NCI-H1436 (cell line): ENCODE measurements at regions not wholly inside any gene's neighbourhood (a gene's known extent, or its start where the extent isn't known, plus 50 kb on each side); places are given as distances from the start of the nearest gene placed in this dataset.
"Not testable (repeated sequence)": the region's sequence is repeated elsewhere in the genome, so short reads cannot be mapped to it uniquely, and the experiment has no call there.

Experiments used
- DNase-seq: peaks from one replicate; lab custom pipeline; 2025; lab: John Stamatoyannopoulos, UW

DNA sequence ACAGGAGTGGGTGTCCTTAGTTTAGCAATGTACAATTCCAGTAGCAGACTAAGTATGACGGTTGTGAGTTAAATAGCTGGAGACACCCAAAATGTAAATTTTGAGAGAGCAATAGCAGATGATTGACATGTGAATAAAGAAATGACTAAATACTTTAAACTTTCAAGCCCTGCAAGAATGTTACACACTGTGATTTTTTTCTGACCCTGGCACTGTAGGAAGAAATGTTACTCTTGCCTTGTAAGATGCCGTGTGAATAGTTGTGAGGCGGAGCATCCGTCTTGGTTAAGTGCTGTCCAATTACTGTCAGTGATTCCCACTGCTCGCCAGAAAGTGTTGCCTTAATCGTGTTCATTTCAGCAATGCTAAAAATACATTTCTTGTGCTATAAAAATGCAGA, 1248.1 kb downstream of the RAPGEF2 start:
- DNase-seq = no peak

- no peak for DNase-seq
Observed at GRCh38 chr4:160352637-160353036, 1249.8 kb downstream of the RAPGEF2 start.

DNA sequence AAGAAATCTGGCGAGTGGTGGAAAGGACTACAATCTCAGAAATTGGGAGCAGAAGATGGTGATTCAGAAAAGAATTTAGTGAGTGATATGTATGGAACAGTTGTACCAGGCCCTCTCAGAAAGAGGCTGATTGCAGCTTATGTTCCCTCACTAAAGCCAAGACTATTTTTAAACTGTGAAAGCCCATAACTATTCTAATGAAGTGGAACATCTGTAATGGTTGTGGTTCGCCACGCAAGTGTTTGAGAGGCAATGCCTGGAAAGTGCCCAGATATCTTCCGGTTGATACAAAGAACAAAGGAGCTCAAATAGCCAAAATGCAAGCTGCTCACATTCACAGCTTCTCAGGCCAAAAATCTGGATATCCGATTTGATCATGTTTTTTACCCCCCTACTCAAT, 1250.7 kb downstream of the RAPGEF2 start:
- DNase-seq = no peak

- DNase-seq = no peak
Observed at GRCh38 chr4:160362478-160362877, 1259.6 kb downstream of the RAPGEF2 start.

- no peak for DNase-seq
Observed at GRCh38 chr4:160364217-160364616, 1261.3 kb downstream of the RAPGEF2 start.

GRCh38 chr4:160364665-160365064, 1261.8 kb downstream of the RAPGEF2 start:
- DNase-seq = not testable (repeated sequence)

DNA sequence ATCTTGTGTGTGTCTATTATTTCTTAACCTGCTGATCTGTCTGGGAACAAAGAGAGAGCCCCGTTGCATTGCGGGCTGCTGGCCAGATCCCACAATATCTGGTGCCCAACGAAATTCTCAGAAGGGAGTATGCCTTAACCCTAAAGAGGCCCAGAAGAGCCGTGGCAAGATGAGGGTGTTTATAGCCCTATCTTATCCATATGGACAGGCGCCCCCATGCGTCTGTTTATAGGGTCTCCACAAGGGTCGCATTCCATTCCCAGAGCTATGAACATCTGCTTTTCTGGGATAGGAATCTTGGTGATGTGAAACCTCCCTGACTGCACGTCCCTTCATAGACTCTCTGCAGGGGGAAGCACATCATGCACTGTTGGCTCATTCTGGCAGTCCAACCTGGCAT, 1262.5 kb downstream of the RAPGEF2 start:
- DNase-seq = not testable (repeated sequence)

- no peak for DNase-seq
Observed at GRCh38 chr4:160370046-160370445, 1267.2 kb downstream of the RAPGEF2 start.

GRCh38 chr4:160371446-160371845, 1268.6 kb downstream of the RAPGEF2 start:
- no peak for DNase-seq

- no peak for DNase-seq
Observed at GRCh38 chr4:160372390-160372789, 1269.5 kb downstream of the RAPGEF2 start.

DNA sequence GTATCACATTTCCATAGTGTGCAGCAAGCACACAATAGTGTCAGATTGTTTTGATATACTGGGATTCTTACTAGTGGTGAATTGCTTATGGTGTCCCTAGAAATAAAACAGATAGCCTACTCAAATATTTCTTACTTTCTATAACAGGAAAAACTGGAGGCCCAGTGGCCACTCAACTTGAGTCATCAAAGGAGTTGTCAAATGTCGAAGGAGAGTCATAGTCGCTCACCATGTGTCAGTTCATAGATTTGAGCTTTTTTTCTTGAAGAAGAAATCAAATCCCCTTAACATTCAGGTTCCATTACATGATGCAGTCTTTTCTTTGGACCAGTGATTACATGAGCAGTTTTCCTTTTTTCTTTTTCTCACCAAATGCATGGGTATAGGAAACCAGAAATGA, 1271.0 kb downstream of the RAPGEF2 start:
- DNase-seq = no peak

GRCh38 chr4:160375772-160376452, 1273.0 kb downstream of the RAPGEF2 start:
- DNase-seq = no peak

GRCh38 chr4:160386846-160387245, 1284.0 kb downstream of the RAPGEF2 start:
- DNase-seq = no peak

GRCh38 chr4:160399826-160400225, 1296.9 kb downstream of the RAPGEF2 start:
- no peak for DNase-seq

- no peak for DNase-seq
Observed at GRCh38 chr4:160403081-160403480, 1300.2 kb downstream of the RAPGEF2 start.

DNA sequence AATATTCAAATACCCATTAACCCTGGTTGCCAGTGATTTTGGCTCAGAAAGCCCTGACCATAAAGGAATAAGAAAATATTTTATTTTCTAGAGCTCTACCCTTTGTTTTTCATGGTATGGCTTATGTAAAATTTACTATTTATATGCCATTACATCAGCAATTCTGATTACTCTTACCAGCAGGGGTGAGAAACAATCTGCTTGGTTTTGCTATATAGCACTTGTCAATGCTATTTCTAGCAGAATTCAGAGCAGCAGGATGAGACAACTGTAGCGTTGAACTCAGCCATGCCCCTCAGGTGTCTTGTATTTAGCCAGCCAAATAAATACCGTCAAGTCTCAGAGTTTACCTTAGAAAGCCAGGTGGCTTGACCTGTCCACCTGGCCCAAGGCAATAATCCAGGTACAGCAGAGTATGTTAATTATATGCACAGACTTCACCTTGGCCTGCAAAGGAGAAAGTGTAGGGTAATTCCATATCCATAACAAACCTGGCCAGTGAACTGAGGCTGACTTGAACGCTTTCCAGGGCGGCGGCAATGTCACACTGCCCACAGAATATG, 1303.5 kb downstream of the RAPGEF2 start:
- DNase-seq = no peak

DNA sequence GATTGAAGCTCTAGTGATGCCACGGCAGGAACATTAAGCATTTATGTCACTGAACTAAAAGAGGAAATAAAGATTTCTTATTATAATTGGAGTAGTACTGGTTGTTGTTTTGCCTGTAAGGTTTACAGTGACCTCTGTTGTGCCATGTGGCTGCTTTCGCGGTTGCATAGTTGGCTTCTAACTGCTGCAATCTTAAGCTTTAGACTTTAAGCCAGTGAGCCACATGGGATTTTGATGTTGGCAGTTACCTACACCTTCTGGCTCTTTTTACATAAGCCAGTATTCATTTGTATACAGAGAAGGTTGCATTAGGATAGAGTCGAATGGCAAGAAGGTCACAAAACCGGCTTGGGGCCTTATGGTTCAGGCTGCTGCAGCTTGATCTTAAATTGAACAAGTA, 1311.6 kb downstream of the RAPGEF2 start:
- no peak for DNase-seq

GRCh38 chr4:160423879-160424451, 1321.1 kb downstream of the RAPGEF2 start:
- no peak for DNase-seq

DNA sequence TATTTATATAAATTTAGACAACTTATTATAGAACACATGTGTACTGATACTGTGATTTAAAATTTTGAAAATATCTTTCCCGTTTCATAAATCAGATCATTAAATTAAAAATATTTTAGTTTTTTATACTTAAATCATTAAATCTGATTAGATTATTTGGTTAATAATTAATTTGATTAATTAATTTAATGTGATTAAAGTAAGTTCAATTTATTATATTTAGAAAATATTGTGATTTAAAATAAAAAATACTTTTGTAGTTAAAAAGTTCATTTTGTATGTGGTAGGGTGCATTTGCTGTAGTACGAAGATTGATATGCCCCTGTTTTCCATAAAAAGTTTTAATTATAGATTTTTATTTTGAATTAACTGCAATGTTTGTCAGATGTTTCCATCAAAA, 1323.4 kb downstream of the RAPGEF2 start:
- DNase-seq = no peak

GRCh38 chr4:160450876-160451275, 1348.0 kb downstream of the RAPGEF2 start:
- DNase-seq = no peak

DNA sequence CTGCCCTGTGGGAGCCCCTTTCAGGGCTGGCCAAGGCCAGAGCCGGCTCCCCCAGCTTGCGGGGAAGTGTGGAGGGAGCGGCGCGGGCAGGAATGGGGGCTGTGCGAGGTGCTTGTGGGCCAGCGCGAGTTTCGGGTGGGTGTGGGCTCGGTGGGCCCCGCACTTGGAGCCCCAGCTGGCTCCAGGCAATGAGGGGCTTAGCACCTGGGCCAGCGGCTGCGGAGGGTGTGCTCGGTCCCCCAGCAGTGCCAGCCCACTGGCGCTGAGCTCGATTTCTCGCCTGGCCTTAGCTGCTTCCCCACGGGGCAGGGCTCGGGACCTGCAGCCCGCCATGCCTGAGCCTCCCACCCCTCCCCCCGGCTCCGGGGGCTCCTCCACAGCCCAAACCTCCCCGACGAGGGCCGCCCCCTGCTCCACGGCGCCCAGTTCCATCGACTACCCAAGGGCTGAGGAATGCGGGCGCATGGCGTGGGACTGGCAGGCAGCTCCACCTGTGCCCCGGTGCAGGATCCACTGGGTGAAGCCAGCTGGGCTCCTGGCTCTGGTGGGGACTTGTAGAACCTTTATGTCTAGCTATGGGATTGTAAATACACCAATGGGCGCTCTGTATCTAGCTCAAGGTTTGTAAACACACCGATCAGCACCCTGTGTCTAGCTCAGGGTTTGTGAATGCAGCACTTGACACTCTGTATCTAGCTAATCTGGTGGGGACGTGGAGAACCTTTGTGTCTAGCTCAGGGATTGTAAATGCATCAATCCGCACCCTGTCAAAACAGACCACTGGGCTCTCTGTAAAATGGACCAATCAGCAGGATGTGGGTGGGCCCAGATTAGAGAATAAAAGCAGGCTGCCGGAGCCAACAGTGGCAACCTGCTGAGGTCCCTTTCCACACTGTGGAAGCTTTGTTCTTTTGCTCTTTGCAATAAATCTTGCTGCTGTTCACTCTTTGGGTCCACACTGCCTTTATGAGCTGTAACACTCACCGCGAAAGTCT, 1379.1 kb downstream of the RAPGEF2 start:
- DNase-seq = not testable (repeated sequence)

GRCh38 chr4:160485071-160485687, 1382.3 kb downstream of the RAPGEF2 start:
- no peak for DNase-seq
